CD4-positive, alpha-beta T cell treated with Interleukin-17A for 1 hour (primary cell): ENCODE measurements at regions not wholly inside any gene's neighbourhood (a gene's known extent, or its start where the extent isn't known, plus 50 kb on each side); places are given as distances from the start of the nearest gene placed in this dataset.

Experiments used
- DNase-seq: peaks from one replicate; pipeline ENCODE4 v3.0.0-alpha.2; 2020

DNA sequence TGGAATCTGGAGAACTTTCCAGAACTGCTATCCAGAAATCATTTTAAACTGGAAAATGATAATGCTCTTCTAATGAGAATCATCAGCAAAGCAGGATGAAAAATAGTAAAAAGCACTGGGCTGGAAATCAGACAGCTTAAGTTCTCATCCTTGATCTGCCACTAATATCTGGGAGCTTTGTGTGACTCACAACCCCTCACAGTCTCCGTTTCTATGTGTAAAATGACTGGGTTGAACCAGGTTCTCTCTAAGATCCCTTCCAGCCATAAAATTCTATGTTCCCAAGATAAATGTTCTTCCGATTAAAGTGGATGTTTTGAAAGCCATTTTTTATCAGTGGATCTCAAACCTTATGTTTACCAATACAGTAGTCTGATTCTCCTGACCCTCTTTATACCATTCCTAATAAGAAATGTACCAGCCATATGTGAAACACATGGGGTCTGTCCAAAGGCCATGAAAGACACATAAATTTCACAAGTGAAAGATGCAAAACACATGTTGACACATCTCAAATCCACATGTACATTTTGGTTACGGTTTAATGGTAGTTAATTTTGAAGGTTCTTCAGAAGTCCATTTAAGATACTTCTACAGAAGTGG is 188.8 kb downstream of the EN1 start:
- no peak for DNase-seq

DNA sequence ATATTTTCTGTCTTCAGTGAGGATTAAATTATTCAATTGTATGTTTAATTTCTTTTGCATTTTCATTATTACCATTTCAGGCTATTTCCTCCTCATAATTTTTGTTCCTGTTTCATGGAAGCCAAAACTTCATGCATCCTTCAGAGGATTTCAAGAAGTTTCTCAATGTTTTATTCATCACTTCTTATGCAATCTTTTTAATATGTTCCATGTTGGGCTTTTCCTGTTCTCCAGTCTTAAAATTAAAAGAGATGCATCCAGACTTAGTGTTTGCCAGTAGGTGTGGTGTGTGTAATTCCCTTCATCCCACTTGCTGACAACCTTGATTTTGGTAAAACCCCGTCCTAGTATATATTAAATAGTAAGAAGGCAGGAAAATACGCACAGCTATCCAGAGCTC is 190.0 kb downstream of the EN1 start:
- no peak for DNase-seq

DNA sequence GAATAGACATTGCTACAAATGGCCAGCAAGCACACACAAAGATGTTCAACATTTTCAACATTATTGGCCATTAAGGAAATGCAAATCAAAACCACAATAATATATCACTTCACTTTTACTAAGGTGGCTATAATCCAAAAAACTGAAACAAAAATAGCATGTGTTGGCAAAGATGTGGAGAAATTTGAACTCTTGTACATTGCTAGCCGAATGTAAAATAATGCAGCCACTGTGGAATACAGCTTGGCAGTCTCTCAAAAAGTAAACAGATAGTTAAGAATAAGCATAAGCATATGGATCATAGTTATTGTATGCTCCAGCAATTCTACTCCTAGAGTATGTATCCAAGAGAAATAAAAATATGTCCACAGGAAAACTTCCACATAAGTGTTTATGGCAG is 192.5 kb downstream of the EN1 start:
- no peak for DNase-seq

DNA sequence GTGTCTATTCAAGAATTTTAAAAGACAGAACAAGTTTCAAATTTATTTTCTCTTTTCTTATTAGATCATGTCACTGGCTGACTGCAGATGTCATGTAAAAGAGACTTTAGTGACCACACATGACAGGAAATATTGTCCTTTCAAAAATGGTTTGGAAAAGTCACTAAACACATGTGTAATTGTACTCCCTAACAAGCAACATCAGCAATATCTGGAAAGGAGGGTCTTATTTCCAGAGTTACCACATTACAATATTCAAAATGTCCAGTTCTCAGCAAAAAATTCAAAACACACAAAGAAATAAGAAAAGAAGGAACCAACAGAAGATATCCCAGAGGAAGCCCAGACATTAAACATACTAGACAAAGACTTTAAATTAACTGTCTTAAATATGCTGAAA is 197.1 kb downstream of the EN1 start:
- DNase-seq = no peak

DNA sequence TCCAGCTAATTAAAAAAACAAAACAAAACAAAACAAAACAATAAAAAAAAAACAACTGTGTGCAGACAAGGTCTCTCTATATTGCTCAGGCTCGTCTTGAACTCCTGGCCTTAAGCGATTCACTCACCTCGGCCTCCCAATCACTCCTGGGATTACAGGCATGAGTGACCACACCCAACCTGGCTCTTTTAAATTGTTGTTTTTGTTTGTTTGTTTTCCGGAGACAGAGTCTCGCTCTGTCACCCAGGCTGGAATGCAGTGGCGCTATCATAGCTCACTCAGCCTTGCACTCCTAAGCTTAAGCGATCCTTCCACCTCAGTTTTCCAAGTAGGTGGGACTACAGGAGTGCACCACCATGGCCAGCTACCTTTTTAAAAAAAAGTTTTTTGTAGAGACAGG is 201.6 kb downstream of the EN1 start:
- no peak for DNase-seq

DNA sequence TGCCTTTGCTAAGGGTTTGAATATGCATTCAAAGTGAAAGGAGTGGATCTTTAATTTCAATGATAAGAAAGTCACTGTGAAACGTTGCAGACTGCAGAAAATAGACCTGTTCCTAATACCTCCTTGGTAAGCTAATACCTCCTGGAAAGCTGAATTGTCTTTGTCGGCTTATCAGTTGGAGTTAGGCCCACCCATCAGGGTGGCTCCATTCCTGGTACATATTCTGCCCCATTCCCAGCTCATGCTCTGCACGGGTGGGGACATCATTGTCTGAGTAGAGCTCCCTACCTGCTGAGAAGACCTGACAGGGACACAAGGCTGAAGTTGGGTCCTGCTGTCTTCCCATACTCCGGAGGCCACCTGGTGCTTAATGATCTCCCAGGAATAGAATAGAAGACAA is 203.3 kb downstream of the EN1 start:
- no peak for DNase-seq

DNA sequence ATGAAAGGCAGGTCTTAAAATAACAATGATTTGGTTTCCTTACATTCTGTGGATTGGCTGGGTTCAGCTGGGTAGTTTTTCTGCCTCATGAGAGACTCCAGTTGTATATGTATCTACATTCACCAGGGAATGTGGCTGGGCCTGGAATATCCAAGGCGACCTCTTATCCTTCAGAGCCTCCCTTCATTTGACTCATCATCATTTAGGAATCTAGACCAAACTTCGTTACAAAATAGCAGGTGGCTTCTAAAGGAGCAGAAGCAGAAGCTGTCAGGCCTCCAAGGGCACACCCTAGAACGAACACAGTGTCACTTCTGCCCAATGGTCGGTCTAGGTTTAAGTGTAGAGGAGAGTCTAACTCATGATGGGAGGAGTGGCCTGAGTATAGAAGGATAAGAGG is 204.2 kb downstream of the EN1 start:
- no peak for DNase-seq

DNA sequence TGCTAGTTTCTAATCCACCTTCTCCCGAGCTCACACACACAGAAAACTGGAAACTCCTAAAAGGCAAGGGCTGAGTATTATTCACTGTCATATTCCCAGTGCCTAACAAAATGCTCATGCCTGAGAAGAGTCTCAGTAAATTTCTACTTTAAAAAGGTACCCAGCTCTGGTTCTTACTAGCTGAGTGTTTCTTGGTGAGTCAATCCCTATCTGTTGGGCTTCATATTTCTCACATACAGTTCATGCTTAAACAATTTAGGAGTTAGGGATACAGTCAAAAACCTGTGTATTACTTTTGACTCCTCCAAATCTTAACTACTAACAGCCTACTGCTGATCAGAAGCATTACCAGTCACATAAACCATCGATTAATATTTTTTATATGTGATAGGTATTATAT is 204.9 kb downstream of the EN1 start:
- DNase-seq = no peak

DNA sequence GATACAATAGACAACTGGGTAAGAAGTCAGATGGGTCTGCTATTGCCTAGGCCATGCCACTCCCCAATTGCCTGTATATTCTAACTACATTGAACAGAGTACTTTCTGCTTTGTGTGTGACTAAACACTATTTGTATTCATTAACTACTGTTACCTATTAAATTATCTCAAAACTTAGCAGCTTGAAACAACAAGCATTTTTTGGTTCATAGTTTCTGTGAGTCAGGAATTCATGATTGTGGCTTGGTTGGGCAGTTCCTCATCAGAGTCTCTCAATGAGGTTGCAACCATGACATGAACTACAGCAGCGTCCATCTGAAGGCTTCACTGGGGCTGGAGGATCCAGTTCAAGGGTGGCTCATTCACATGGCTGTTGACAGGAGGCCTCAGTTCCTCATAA is 205.7 kb downstream of the EN1 start:
- DNase-seq = no peak

DNA sequence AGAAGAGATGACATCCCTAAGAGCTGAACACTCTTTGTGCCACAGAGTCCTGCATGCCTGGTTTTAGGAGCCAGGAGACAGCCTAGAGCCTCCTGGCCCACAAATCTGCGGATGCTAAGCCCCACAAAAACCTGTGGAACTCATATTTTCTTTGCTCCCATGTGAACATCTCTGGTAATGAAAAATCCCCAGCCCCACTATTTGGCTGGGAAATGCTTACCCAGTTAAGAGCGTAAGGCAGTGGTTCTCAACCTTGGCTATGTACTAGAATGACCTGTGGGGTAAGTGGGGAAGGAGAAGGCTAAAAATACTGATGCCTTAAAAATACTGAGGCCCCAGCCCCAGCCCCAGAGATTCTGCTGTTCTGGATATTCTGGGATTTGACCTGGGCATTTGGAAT is 208.1 kb downstream of the EN1 start:
- DNase-seq = no peak

DNA sequence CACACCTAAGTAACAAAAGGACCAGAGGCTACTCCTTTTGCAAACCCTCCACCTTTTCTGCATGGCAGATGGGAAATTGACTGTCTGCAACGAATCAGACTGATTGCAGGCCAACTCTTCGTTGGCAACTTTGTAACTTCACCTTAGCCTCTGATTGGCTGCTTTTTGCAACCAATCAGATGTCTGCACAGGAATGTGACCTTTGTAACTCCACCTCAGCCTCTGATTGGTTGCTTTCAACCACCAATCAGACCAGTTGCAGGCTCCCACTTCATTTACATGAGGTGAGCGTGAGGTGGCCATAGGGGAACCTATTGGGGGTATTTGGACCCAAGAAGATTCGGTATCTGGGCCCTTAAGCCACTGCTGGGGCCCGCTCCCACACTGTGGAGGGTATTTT is 209.0 kb downstream of the EN1 start:
- DNase-seq = no peak

DNA sequence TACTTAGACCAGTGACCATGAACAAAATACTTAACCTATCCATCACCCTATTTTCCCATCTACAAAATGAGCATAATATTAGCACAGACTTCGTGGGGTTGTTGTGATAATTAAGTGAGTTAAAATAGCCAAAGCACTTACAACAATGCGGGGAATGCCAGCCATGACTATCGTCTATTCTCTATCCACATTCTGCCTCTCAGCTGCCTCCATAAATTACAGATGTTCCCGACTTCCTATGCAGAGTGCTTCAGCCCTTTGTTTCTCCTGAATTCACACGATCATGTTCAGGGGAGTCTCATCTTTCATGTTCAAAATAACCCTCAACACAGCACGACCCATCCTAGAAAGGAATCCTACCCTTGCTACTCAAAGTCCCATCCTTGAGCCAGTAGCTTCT is 211.6 kb downstream of the EN1 start:
- DNase-seq = no peak

DNA sequence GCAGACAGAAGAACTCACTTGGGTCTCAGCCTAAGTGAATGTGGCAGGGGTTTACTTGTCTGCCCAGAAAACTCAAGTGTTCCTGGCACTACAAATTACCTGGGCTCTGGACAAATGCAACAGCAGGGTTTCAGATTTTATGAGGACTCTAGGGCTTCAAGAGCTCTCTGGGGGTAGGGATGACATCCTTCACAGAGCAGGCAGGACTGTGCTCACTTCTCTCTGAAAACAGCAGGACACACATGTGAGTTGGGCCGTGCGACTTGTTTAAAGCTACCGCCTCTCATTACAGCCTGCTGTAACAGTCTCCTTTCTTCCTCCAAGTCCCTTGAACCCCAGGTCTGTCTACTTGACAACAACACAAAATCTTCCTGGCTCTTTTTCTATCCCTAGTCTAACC is 212.6 kb downstream of the EN1 start:
- DNase-seq = no peak

DNA sequence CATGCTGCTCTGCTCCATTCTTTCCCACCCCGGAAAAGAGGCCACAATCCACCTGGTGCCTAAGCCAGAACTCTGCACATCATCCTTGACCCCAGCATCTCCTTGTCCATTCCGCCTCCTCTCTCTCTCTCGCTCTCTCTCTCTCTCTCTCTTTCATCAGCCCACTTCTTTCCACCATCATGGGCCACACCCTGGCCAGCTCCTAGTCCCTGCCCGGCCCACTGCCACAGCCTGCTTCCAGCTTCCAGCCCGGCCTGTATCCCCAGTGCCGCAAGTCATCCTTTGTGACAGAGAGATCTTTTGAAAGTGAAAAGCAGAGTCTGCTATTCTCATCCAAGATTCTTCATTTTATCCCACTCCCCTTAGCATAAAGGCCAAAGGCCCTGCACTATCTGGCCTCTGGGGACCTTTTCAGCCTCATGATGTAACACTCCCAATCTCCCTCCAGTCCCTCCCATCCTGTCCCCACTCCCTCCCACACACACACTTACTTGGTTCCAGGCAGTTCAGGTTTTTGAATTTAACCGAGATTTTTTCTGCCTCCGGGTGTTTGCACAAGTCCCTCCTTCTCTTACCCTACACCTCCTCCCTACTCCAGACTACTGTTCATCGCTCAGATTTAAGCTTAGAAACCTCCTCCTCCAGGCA is 214.0 kb downstream of the EN1 start:
- DNase-seq = no peak

DNA sequence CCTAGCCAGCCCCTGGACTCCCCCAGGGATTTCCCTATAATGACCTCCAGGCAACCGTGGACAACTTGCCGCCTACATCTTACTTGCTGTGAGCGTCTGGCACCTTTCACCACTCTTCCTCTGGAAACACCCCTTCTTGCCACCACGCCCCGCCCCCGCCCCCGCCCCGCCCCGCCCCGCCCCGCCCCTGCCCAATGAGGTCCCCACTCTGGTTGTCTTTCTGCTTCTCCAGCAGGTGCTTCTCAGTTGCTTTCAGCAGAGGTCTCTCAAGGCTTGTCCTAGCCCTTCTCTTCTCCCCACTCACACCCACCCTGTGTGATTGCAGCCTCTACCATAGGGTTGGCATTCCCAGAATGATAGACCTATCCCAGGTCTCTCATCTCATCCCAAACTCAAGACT is 214.5 kb downstream of the EN1 start:
- DNase-seq = no peak

DNA sequence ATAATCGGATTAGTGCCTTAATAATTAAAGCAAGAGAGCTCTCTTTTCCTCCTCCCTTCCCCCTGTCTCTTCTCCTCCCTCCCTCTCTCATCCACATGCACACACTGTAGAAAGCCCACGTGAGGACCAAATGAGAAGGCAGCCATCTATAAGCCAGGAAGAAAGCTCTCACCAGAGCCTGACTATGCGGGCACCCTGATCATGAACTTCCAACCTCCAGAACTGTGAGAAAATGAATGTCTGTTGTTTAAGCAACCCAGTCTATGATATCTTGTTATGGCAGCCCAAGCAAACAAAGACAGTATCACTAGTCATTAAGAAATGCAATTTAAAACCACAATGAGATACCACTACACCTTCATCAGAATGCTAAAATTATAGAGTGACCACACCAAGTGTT is 220.3 kb downstream of the EN1 start:
- no peak for DNase-seq

DNA sequence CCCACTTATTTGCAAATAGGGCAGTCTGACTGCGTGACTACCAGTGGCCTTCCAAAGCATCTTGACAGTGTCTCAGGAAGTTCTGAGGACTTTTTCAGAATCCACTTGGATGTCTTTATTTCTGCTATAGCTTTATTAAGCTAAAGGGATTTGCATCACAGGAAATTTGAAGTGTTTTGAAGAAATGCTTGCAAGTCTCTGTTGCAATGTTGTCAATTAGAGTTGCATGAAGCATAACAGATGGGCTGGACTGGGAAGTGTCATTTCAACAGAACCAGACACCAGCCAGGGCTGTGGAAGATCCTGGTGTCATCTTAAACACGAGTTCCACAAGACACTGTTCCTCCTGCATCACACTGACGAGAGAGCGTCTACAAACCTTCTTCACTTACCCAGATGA is 224.5 kb downstream of the EN1 start:
- no peak for DNase-seq

DNA sequence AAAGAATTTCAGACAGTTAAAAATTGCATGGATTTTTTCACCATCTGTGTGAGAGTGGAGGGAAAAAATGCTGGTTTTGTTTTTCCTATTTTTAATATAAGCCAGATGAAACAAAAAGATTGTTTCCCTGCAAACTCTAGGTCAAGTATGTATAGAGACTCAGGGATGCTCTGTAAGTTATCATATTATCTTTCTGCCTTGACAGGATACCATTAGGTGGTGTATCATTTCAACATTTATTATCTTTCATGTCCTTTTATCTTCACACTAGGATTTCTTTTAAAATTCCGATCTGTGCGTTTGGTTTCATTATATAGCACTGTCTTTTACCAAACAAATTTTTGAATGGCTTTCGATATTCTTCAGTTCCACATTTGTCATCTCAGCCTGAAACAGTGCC is 225.3 kb downstream of the EN1 start:
- no peak for DNase-seq

DNA sequence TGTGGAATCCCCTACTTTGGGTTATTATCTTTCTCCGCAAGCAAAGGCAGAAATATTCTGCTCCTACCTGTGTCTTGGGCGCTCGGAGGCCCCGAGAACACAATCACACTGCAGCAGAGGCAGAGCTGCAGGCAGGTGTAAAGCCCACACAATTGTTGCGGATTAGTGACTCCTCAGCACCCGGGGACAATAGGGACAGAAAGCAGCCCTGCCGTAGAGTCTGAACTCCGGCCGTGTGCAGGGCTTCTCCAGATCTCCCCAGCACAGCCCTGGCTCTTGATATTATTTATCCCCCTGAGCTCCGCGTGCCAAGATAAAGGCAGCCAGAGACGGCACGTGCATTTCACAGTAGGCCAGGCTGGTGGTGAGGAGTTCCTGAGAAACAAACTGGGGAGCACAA is 229.2 kb downstream of the EN1 start:
- no peak for DNase-seq

DNA sequence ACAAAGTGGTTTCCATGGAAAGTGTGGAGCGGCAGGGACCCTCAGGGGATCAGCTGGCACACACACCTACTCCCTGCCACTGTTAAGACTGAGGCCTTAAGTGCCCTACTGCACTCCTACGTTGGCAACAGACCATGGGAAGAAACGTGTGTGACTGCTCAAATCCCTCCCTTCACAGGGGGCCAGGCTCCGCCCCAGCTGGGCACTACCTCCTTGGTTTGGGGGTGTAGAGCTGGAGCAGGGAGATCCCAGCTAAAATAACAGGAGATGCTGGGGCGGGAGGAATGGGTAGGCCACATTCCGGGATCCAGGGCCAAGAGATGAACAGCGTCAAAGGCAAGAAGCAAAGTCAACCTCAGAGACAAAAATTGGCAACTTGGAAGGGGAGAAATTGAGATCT is 231.0 kb downstream of the EN1 start:
- no peak for DNase-seq

DNA sequence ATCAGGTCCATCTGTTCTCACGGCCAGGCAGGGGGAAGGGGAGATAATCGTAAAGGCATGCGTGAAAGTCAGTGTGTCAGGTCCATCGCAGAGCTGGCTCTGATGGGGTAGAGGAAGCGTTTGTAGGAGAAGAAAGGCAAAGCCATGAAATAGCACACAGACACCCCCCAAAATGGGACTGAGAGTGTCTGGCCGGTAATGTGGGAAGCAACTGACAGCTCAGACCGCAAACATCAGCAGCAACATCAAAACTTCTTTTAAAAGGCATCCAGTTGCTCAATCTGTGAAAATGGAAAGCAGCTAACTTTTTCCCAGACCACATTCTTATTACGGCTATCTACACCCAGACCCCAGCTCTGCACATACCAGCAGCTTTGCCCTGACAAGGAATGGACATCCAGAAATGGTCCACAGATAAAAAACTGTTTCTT is 232.6 kb downstream of the EN1 start:
- DNase-seq = no peak

DNA sequence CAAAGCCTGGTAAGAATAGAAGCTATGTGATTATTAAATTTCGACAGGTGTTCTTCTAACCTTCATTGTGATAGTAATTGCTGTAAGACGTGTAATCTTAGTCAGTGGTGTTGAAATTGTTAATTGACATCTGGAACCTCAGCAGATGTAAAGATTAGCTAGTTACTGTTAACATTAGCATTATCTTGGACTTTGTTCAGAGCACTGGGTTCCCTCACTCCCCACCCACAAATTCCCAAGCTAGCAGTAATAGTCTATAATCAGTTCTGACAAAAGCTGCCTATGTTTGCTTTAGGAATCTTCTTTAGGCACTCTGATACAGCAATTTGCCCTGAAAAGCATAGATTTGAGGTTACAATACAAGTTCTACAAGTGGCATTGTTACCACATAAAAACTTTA is 233.7 kb downstream of the EN1 start:
- DNase-seq = no peak

DNA sequence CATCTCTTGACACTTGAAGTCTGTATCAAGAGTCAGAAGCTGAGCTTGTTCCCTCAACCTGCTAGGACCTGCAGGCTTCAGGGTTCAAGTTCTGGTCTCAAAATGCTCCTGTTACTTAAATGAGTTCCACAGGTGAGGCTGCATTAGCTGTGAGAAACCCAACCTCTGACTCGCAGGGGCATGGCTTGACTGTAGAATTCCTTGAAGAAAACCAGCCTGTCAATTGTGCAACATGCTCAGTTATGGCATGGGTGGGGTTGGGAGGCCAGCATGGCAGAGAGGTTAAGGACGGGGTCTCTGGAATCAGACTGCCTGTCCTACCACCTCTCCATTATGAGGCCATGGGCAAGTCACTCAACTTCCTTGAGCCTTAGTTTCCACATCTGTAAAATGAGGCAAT is 235.8 kb downstream of the EN1 start:
- no peak for DNase-seq

DNA sequence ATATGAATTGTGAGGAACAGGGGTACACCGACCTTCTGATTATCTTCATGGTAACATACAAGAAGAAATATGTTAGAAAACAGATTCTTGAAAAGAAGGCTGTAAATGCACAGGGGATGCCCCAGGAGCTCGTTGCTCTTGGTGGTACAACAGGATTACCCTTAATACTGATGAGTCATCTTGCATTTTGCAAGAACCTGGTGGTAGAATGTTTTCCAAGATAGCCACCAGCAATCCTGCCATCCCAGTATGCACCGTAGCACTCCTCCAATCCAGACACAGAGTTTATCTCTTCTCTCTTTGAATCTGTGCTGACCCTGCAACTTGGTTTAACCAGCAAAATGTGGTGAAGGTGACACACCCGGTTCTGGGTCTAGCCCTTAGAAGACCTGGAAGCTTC is 238.3 kb downstream of the EN1 start:
- no peak for DNase-seq

DNA sequence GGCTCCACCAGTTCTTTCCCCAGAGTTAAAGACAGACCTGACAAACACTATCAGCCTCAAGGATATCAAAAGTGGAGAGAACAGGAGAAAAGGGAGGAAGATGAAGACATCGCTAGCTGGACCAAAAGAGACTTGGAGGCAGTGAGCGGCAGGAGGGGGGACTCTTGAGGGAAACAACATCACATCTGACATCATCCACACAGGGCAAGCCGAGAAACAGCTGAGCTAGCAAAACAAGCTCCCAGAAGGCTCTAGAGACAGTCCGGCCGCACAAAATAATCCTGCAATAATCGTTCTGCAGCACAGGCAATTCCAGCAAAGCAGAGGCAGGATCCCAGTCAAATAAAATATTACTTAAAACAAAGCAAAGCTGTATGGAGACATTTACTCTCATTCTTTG is 239.8 kb downstream of the EN1 start:
- DNase-seq = no peak

DNA sequence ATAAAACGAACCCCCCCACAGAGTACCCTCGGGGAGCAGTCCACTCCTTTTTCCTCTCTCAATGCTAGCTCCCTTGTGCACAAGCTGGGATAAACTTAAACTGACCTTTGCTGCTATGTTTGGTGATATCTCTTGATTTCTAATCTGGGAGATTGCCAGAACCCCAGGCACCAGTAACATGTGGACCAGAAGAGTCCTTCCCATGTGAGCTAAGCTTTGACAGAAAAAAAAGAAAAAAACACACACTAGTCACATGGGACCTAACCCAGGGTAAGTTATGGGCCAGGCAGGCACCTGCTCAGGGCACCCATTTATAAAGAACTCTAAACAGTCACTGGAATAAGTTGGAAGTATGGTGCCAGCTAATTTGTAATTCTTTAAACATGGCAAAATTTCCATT is 242.6 kb downstream of the EN1 start:
- DNase-seq = no peak
